GM19240 (cell line): ENCODE measurements at regions not wholly inside any gene's neighbourhood (a gene's known extent, or its start where the extent isn't known, plus 50 kb on each side); places are given as distances from the start of the nearest gene placed in this dataset.

Source experiments
- DNase-seq: peaks from one replicate; pipeline ENCODE4 v3.0.0; 2011; ENCODE audit warnings: low spot score; ENCODE audit not compliant: insufficient read length

- no peak for DNase-seq
These were observed 232.8 kb downstream of the INHBA start for GRCh38 chr7:41470081-41470480.

DNA sequence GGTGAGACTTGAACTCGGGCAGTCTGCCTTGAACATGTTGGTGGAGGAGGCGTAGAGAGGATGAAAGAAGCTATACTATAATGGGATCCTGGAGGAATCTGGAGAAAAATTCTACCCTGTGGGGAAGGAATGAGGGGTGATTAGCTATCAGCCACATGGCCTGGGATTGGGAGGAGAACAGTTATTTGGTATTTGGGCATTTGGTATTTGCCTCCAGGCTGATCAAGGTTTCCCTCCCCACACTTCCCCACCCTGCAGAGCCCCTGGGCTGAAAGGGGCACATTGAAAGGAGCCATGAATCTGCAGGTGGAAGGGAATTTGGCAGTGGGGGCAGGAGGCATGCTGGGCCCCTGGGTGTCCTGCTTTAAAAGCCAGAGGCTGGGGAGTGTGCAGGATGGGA is 235.3 kb downstream of the INHBA start:
- no peak for DNase-seq

DNA sequence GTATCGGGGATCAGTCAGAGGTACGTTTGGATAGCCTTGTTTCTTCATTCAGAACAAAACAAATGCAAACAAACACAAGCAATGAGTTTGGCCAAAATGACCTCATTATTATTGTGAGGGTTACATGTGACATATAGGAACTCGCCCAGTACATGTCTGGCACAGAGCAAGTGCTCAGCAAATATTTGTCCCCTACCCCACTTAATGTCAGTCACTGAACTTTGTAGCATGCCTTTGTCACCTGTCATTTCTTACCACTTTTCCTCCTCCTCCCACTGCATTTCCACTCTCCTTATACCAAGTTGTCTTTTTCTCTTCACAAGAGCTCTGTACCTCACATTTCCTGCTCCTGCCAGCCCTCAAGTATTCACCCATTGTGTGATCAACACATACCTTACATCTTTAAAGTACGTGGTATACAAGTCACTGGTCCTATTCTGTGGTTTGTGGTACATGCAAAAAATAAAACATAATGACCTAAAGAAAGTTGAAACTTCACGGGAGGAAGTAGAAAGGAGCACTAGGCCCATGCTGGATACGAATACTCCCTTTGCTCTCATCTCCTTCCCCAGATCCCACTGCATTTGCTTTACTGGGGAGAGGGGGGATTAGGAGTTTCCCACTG is 236.0 kb downstream of the INHBA start:
- DNase-seq: no peak

DNA sequence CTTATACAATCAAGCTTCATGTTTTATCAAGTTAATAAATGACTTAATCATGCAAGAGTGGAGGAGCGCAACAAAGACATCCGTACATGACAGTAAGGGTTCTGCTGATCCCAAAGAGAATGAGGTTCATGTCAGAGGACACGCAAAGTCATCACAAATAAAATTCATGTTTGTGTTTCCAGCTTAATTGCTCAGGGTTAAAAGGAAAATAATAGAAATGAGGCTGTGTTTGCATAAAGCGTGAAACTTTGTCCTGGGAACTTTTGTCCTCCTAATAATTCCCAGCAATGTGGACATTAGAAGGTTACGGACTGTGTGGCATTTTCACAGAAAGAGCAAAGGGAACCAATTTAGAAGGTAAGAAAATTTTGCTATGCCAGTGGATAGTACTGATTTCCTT is 237.3 kb downstream of the INHBA start:
- DNase-seq: no peak

DNA sequence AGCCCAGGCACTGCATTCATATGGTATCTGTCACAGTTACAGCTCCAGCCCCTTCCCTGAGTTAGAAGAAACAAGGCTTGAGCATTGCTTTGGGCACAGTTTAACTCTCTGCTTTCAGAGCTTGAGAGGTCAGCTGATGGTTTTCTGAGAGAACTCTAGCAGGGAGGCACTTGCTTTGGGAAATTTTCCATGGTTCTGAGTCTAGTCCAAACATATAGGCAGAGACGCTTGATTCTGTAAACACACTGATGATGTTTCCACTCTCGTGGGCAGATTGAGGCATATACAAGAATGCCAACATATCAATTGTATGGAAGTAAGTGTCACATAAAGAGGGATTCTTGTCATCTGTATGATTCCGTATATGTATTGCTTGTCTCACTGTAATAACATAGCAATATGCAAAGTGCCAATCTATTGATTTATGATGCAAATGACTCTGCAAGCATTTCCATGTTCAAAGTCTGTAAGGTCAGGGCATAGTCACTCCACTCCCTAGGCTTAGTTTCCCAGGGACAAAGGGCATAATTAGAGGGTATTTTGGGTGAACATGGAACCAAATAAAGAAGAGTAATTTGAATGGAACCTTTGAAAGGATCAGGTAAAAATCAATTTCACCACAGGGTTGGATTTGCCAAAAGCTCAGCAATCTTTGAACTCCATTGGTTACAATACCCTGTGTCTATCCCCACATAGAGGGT is 239.0 kb downstream of the INHBA start:
- no peak for DNase-seq

GRCh38 chr7:41459623-41460261 is 243.1 kb downstream of the INHBA start:
- no peak for DNase-seq

DNA sequence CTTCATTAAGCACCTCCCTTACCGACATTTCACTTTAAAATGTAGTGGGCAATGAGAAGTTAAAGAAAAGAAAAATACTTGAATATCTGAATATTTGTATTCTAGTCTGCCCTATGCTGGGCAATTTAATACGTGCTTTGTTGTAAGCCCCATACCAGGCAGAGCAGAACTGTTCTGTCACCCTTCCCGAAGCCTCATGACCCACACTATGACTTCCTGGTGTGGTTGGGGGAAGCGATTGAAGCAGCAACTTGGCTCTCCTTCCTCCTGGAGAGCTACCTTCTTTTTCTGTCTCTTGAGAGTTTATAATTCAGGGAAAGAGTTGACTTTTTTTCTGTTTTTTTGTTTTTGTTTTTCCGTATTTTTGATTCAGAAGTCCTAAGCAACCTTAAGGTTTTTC is 243.7 kb downstream of the INHBA start:
- no peak for DNase-seq

DNA sequence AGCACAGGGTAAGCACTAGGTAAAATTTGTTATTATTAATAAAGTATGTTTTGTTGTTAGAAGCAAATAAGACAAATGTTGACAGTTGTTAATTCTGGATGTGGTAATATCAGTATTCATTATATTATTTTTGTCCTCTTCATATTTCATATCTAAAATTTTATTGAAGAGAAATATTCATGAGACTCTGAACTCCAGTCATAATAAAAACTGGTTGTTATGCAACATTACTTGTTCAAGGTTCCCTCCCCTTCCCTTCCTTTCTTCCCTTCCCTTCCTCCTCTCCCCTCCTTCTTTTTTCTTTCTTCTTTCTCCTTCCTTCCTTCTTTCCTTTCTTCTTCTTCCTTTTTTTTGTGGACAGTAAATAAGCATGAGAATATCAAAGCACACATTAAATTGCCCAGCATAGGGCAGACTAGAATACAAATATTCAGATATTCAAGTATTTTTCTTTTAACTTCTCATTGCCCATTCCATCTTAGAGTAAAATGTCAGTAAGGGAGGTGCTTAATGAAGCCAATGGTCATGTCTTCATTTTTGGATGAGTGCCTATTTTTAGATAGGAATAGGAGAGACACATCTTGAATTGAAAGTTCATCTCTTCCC is 245.0 kb downstream of the INHBA start:
- DNase-seq: no peak

DNA sequence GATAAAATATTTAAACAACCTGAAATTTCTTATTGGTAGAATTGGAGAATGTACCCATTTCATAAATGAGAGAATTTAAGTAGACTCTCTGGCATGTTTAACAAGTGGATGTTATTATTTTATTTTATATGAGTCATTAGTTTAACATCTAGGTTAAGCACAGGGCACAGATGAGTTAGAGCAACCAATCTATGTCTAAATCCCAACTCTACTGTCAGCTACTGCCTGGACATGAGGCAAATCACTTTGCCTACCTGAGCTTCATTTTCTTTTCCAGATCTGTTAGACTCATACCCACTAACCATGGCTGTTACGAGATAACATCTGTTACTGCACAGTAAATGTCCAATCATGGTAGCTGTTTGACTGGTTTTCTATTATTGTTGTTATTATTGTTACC is 251.1 kb downstream of the INHBA start:
- no peak for DNase-seq

GRCh38 chr7:41449694-41450093 is 253.2 kb downstream of the INHBA start:
- DNase-seq: no peak

DNA sequence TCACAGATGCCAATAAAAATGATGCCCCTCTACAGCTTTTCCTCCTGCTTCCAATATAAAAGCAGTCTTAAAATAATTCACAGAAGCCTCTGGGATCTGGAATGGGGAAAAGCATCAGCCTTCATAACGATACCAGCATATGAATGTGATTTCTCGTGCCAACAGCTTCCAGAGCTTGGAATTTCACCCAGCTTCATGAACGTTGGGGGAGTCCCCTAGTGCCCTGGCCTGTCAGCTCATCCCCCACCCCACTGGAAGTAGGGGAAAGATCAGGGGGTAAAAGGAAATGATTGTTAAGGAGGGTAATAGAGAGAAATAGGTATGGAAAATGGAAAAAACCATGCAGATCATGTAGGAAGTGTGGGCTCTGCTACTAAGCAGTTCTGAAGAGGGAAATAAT is 253.6 kb downstream of the INHBA start:
- no peak for DNase-seq

DNA sequence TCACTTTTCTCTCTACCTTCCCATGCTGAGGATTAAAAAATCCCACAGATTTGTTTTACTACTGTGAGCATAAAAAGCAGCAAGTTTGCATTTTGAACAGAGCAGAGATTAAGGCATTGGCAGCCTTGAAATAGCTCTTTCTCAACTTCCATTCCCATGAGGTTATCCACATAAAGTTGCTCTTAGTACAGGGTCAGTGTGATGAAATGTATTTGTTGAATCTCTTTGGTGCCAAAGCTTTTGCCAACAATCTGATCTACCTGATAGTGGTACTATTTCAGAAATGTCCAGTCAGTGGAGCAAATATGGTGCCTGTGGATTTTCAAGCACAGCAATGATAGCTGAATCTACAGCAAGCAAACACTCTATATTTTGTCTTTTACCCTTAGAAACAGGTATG is 254.8 kb downstream of the INHBA start:
- no peak for DNase-seq

GRCh38 chr7:41447450-41448042 is 255.3 kb downstream of the INHBA start:
- DNase-seq: no peak

DNA sequence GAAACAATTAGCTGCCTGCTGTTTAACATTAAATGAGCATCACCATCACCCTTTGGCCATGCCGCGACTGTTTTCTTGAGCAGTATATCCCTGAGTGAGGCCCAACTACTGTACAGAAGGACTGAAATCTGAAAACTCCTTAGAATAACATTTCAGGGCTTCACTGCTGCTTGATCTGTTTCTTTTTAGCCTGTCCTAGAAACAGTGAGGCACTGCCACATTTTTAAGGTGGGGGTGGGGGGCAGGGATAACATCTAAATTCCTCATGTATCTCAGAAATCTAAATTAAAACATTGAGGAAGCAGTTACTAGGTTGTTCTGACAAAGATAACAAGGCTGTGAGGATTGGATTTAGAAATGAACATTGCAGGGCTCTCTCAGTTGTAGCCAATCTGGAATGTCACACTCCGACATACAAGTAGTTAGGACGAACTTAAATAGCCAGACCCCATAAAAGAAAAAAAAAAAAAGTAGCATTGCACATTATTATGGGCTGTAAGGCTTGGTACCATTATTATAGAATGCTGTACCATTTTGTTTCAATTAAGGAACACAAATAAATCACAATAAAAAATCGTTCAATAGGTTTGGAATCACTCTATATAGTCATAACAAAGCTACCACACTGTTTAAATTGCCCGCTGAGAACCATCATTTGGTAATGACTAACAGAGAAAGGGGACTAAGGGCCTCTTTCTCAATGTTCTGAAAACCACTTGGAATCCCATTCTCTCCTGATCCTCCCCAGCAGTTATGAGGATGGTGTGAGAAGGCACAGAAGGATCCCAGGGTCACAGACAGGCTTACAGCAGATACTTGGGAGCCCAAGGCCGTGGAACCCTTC is 256.1 kb downstream of the INHBA start:
- no peak for DNase-seq

DNA sequence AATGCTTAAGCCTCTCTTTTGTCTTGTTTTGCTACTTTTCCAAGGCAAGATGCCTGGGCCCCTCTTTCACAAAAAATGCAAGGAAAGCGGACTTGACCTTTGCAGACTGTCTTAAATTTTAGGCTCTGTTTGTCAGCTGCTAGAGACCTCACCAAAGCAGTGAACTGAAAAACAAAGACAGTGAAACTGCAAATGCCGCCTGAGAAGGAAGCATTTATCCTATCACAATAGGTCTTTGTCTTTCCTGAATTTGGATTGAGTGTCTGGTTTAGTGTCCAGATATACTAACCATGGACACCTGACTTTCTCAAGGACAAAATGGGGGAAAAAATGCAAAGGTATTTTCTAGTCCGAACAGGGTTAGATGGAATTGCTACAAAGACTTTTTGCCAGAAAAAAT is 256.9 kb downstream of the INHBA start:
- DNase-seq: no peak

DNA sequence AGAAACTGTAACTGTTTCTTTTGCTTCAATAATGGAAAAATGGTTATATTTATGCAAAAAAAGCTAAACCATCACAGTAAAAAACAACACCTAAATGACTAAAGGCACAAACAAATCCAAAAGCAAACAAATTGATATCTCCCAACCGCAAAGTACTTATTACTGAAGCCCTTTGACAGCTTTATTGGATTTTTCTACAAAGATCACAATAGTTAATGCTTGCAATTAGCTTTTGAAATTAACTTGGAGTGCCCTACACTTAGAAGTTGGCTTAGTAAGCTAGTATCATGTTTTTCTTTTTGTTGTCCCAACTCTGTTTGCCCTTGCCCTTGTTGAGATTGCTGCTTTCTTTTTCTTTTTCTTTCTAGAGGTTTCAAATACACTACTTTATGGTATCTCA is 257.5 kb downstream of the INHBA start:
- DNase-seq: no peak

- no peak for DNase-seq
These were observed 263.4 kb downstream of the INHBA start for GRCh38 chr7:41439515-41439879.

- DNase-seq: no peak
These were observed 264.0 kb downstream of the INHBA start for GRCh38 chr7:41438705-41439514.

GRCh38 chr7:41437257-41438196 is 265.4 kb downstream of the INHBA start:
- no peak for DNase-seq
